ENCODE measurements at regions not wholly inside any gene's neighbourhood (a gene's known extent, or its start where the extent isn't known, plus 50 kb on each side); places are given as distances from the start of the nearest gene placed in this dataset.

- TF ChIP-seq TAF1 (IDR thresholded peaks at IDR 0.05; ENCODE audit: low read depth) (no peak), SMC3 (conservative IDR thresholded peaks at IDR 0.05; ENCODE audit: poor library complexity) (no peak), EP300 (conservative IDR thresholded peaks at IDR 0.05; ENCODE audit: poor library complexity, severe bottlenecking) (no peak), RAD21 (conservative IDR thresholded peaks at IDR 0.05) (no peak), REST (IDR thresholded peaks at IDR 0.05; ENCODE audit: borderline replicate concordance) (no peak), EZH2 (IDR thresholded peaks at IDR 0.05; ENCODE audit: borderline replicate concordance, insufficient read depth, low read length, poor library complexity, severe bottlenecking) (no peak), POLR2AphosphoS5 (IDR thresholded peaks at IDR 0.05) (no peak)
- Histone ChIP-seq H3K27me3 (ENCODE audit: insufficient read depth, low read depth, low read length) (no peaks in the 10 kb centered on the region), H3K36me3 (ENCODE audit: insufficient read depth, low read length) (no peaks in the 10 kb centered on the region), H3K9me3 (ENCODE audit: low read length) (no peaks in the 10 kb centered on the region), H3K79me2 (replicated peaks; ENCODE audit: insufficient read depth, low read length) (no peaks in the 10 kb centered on the region), H3F3A (ENCODE audit: insufficient read depth, low read length, poor library complexity, severe bottlenecking) (no peaks in the 10 kb centered on the region), H4K20me1 (ENCODE audit: insufficient read depth) (no peaks in the 10 kb centered on the region), H3K4me3 (ENCODE audit: low read length) (no peak overlapping the region), H2AFZ (ENCODE audit: low read depth, low read length) (no peak overlapping the region), H3K27ac (ENCODE audit: low read length) (no peak overlapping the region), H3K4me2 (ENCODE audit: low read length) (no peak overlapping the region), H3K9ac (ENCODE audit: low read length) (no peak overlapping the region), H3K9me2 (ENCODE audit: insufficient read depth, low read length) (no peaks in the 10 kb centered on the region)
Observed at GRCh38 chr6:44514576-44515193, 127.2 kb downstream of the CDC5L start.

DNA sequence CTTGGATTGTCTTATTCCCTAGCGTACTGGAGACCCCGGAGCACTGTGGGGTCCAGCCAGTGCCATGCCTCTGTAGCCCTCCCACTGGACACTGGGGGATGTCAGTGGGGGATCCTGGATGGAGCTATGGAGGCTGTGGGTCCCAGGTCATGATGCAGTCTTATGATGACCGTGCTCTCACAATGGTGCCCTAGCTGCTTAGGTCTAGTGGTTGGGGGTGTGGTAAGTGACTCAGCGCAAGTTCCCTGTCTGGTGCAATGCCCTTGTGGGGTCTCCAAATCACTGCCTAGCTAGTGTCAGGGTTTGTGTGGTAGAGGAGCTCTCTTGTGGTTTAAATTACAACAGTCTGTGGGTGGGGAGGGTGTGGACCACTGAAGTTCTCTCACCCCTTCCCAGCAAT lies 135.4 kb downstream of the CDC5L start:
- Histone ChIP-seq H3K9me3 (ENCODE audit: low read length) (no peaks in the 10 kb centered on the region), H3K27me3 (ENCODE audit: insufficient read depth, low read depth, low read length) (no peaks in the 10 kb centered on the region), H3K9ac (ENCODE audit: low read length) (no peak overlapping the region), H3K36me3 (ENCODE audit: insufficient read depth, low read length) (no peaks in the 10 kb centered on the region), H2AFZ (ENCODE audit: low read depth, low read length) (no peak overlapping the region), H3K9me2 (ENCODE audit: insufficient read depth, low read length) (no peaks in the 10 kb centered on the region), H4K20me1 (ENCODE audit: insufficient read depth) (no peaks in the 10 kb centered on the region), H3K27ac (ENCODE audit: low read length) (no peak overlapping the region), H3K79me2 (replicated peaks; ENCODE audit: insufficient read depth, low read length) (no peaks in the 10 kb centered on the region), H3F3A (ENCODE audit: insufficient read depth, low read length, poor library complexity, severe bottlenecking) (no peaks in the 10 kb centered on the region), H3K4me3 (ENCODE audit: low read length) (no peak overlapping the region), H3K4me2 (ENCODE audit: low read length) (no peak overlapping the region)
- TF ChIP-seq CTCF (IDR thresholded peaks at IDR 0.05; ENCODE audit: poor library complexity, severe bottlenecking) (no peak), MXI1 (conservative IDR thresholded peaks at IDR 0.05; ENCODE audit: poor library complexity, severe bottlenecking) (no peak), EZH2 (IDR thresholded peaks at IDR 0.05; ENCODE audit: borderline replicate concordance, insufficient read depth, low read length, poor library complexity, severe bottlenecking) (no peak)

Measured in neural cell (in vitro differentiated cells).